ENCODE measurements at regions not wholly inside any gene's neighbourhood (a gene's known extent, or its start where the extent isn't known, plus 50 kb on each side); places are given as distances from the start of the nearest gene placed in this dataset.

- Histone ChIP-seq H3K27me3 (ENCODE audit: insufficient read depth, low read length) (no peaks in the 10 kb centered on the region), H3K9me2 (ENCODE audit: insufficient read depth) (no peaks in the 10 kb centered on the region), H3K9ac (ENCODE audit: low read length) (no peak overlapping the region), H2AFZ (ENCODE audit: low read depth, low read length, poor library complexity, severe bottlenecking) (no peak overlapping the region), H3K4me3 (replicated peaks in 1 of 2; ENCODE audit: low read depth in 1 of 2, low read length in 2 of 2) (no peak overlapping the region), H4K20me1 (ENCODE audit: insufficient read depth) (no peaks in the 10 kb centered on the region), H3K4me2 (ENCODE audit: low read length) (no peak overlapping the region), H3K36me3 (ENCODE audit: control insufficient read depth in 1 of 2, insufficient read depth in 2 of 2, low read length in 2 of 2) (no peaks in the 10 kb centered on the region), H3K4me1 (ENCODE audit: control insufficient read depth in 1 of 2, insufficient read depth in 2 of 2, low read length in 2 of 2) (no peaks in the 10 kb centered on the region), H3K27ac (ENCODE audit: low read depth, low read length) (no peak overlapping the region), H3K9me3 (ENCODE audit: control insufficient read depth in 1 of 2, insufficient read depth in 1 of 2, low read depth in 1 of 2, low read length in 2 of 2) (no peaks in the 10 kb centered on the region), H3K79me2 (ENCODE audit: insufficient read depth, low read length) (no peaks in the 10 kb centered on the region)
- intact Hi-C loops (cut with micrococcal nuclease): no loop called here
- ChIA-PET CTCF (interaction anchor here (1.2 kb wide), 1 partner anchor 16 kb away, joined by 4 read pairs; no protein-coding TSS in a partner anchor), RAD21 (ENCODE audit: low non-redundant PET in 1 of 2, low total read pairs in 2 of 2, uncharacterized antibody in 2 of 2, unreplicated experiment in 2 of 2) (no interaction called here), POLR2A (no interaction called here)
- no peak for TF ChIP-seq SRF (IDR thresholded peaks at IDR 0.05; ENCODE audit: low read depth)
- TF ChIP-seq EZH2 (IDR thresholded peaks at IDR 0.05): no peak
- DNase-seq (ENCODE audit: low read depth, low spot score): no peak
- ATAC-seq: no peak
- no TSS peak for BruUV-seq (replicated peaks)
These were observed 104.0 kb upstream of the ZFP64 start for GRCh38 chr20:52295556-52295955.

GRCh38 chr20:52294106-52294628 lies 102.6 kb upstream of the ZFP64 start:
- DNase-seq (ENCODE audit: low read depth, low spot score): no peak
- no peak for ATAC-seq
- H3K27me3 ChIP-seq (ENCODE audit: insufficient read depth, low read length): no peaks in the 10 kb centered on the region
- TF ChIP-seq ZNF274 (IDR thresholded peaks at IDR 0.05; ENCODE audit: low read depth, low read length) (no peak), CEBPB (IDR thresholded peaks at IDR 0.05; ENCODE audit: low read depth) (no peak), RAD21 (IDR thresholded peaks at IDR 0.05; ENCODE audit: low read depth) (no peak), TCF7L2 (IDR thresholded peaks at IDR 0.05; ENCODE audit: borderline replicate concordance, extremely low read depth, insufficient read depth, insufficient read length) (no peak), POLR2AphosphoS5 (IDR thresholded peaks at IDR 0.05; ENCODE audit: low read depth, low read length) (no peak), SP1 (IDR thresholded peaks at IDR 0.05; ENCODE audit: low read depth) (no peak), EZH2 (IDR thresholded peaks at IDR 0.05) (no peak), YY1 (IDR thresholded peaks at IDR 0.05; ENCODE audit: extremely low read depth, insufficient replicate concordance, low read depth, low read length) (no peak), POLR2A (IDR thresholded peaks at IDR 0.05; ENCODE audit: borderline replicate concordance, extremely low read depth, insufficient read depth, insufficient read length) (no peak), REST (IDR thresholded peaks at IDR 0.05; ENCODE audit: low read depth) (no peak), FOSL1 (IDR thresholded peaks at IDR 0.05; ENCODE audit: low read depth) (no peak), EZH2phosphoT487 (IDR thresholded peaks at IDR 0.05; ENCODE audit: borderline replicate concordance) (no peak)
- TF ChIP-seq, protein P1, sequence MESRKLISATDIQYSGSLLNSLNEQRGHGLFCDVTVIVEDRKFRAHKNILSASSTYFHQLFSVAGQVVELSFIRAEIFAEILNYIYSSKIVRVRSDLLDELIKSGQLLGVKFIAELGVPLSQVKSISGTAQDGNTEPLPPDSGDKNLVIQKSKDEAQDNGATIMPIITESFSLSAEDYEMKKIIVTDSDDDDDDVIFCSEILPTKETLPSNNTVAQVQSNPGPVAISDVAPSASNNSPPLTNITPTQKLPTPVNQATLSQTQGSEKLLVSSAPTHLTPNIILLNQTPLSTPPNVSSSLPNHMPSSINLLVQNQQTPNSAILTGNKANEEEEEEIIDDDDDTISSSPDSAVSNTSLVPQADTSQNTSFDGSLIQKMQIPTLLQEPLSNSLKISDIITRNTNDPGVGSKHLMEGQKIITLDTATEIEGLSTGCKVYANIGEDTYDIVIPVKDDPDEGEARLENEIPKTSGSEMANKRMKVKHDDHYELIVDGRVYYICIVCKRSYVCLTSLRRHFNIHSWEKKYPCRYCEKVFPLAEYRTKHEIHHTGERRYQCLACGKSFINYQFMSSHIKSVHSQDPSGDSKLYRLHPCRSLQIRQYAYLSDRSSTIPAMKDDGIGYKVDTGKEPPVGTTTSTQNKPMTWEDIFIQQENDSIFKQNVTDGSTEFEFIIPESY (IDR thresholded peaks at IDR 0.05; ENCODE audit: extremely low read depth, insufficient replicate concordance, low read length): no peak

More at GRCh38 chr20:52294106-52294628, 102.6 kb upstream of the ZFP64 start:
- H3K9me2 ChIP-seq (ENCODE audit: insufficient read depth): no peaks in the 10 kb centered on the region
- no peak overlapping the region for H3K4me3 ChIP-seq (replicated peaks in 1 of 2; ENCODE audit: low read depth in 1 of 2, low read length in 2 of 2)
- H3K36me3 ChIP-seq (ENCODE audit: control insufficient read depth in 1 of 2, insufficient read depth in 2 of 2, low read length in 2 of 2): no peaks in the 10 kb centered on the region
- no TSS peak for BruUV-seq (replicated peaks)
- ChIA-PET POLR2A (no interaction called here), CTCF (interaction anchor here (1.3 kb wide), 1 partner anchor 18 kb away, joined by 6 read pairs; no protein-coding TSS in a partner anchor), RAD21 (ENCODE audit: low non-redundant PET in 1 of 2, low total read pairs in 2 of 2, uncharacterized antibody in 2 of 2, unreplicated experiment in 2 of 2) (no interaction called here)
- no peak overlapping the region for H3K4me2 ChIP-seq (ENCODE audit: low read length)
- intact Hi-C loops (cut with micrococcal nuclease): no loop called here
- no peak overlapping the region for H3K27ac ChIP-seq (ENCODE audit: low read depth, low read length)
- H4K20me1 ChIP-seq (ENCODE audit: insufficient read depth): no peaks in the 10 kb centered on the region
- no peak overlapping the region for H2AFZ ChIP-seq (ENCODE audit: low read depth, low read length, poor library complexity, severe bottlenecking)
- no peak overlapping the region for H3K9ac ChIP-seq (ENCODE audit: low read length)
- no peaks in the 10 kb centered on the region for H3K4me1 ChIP-seq (ENCODE audit: control insufficient read depth in 1 of 2, insufficient read depth in 2 of 2, low read length in 2 of 2)
- H3K9me3 ChIP-seq (ENCODE audit: control insufficient read depth in 1 of 2, insufficient read depth in 1 of 2, low read depth in 1 of 2, low read length in 2 of 2): no peaks in the 10 kb centered on the region
- H3K79me2 ChIP-seq (ENCODE audit: insufficient read depth, low read length): no peaks in the 10 kb centered on the region

All from HCT116 (cell line).